Lower lobe of right lung (tissue), 2 donors: ENCODE measurements at regions not wholly inside any gene's neighbourhood (a gene's known extent, or its start where the extent isn't known, plus 50 kb on each side); places are given as distances from the start of the nearest gene placed in this dataset.

ENCODE experiments used
- ATAC-seq, 2 donors: fragments of 200-7000 bp; cut with Tn5 transposase; one replicate each; pipeline ENCODE4 v1.9.1; 2020 to 2022; ENCODE audit warnings: mild to moderate bottlenecking in 2 of 2, moderate library complexity in 2 of 2
- DNase-seq: peaks from one replicate; pipeline ENCODE4 v3.0.0-alpha.2; 2020
- H3K27ac ChIP-seq: fragments of 200-600 bp; one replicate; pipeline ENCODE4 v1.8.0; 2022
- H3K27me3 ChIP-seq: fragments of 200-600 bp; one replicate; pipeline ENCODE4 v1.8.0; 2022; ENCODE audit warnings: low read depth
- H3K36me3 ChIP-seq: fragments of 200-600 bp; one replicate; pipeline ENCODE4 v1.8.0; 2022; ENCODE audit warnings: mild to moderate bottlenecking
- H3K4me1 ChIP-seq: fragments of 200-600 bp; one replicate; pipeline ENCODE4 v1.8.0; 2022
- H3K4me3 ChIP-seq: fragments of 200-600 bp; one replicate; pipeline ENCODE4 v1.8.0; 2022; ENCODE audit warnings: mild to moderate bottlenecking
- H3K9me3 ChIP-seq: fragments of 200-600 bp; one replicate; pipeline ENCODE4 v1.8.0; 2022
- intact Hi-C: fragments of 100-400 bp; cut with DNase I; formaldehyde crosslinking; loops from one replicate; pipeline ENCODE4 v1.11.0; 2022
- TF ChIP-seq, protein P1 (sequence below): fragments of 200-600 bp; IDR thresholded peaks from one replicate; pipeline ENCODE4 v1.8.0; 2022; ENCODE audit warnings: antibody characterized with exemption, mild to moderate bottlenecking
- donor health status: DM: no; HTN: yes; CAD: no; lungs with severe emphysema.

DNA sequence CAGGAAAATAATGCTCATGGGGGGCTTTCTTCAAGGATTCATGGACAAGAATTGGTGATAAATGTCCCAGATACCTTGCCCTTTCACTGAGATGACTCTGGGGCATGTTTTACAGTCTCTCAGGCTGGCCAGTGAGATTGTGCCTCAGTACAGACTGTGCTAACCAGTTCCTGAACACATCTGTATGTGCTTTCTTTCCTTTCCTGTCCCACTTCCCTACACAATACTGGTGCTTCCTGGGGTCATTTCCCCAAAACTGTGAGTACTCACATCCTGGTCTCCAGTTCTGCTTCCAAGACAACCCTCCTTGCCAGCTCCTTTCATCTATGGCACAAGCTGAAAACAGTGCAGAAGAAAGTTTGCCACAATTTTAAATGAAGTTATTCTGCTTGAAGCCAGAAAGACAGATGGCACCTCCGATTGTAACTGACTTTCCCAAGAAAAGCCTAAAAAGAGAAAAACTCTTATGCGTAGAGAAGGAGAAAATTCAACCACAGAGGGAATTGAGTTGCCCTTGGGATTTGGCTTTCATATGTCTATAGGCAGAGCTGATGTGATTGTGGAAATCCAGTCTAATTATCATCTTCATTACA is 134.7 kb downstream of the DRD1 start:
- intact Hi-C loops = no loop called here
- H3K36me3 ChIP-seq = no peaks in the 10 kb centered on the region
- no peak overlapping the region for H3K4me3 ChIP-seq
- no peaks in the 10 kb centered on the region for H3K27me3 ChIP-seq
- DNase-seq (no peak), ATAC-seq (no peak)
- no peaks in the 10 kb centered on the region for H3K4me1 ChIP-seq
- no peaks in the 10 kb centered on the region for H3K9me3 ChIP-seq
- TF ChIP-seq, protein P1, sequence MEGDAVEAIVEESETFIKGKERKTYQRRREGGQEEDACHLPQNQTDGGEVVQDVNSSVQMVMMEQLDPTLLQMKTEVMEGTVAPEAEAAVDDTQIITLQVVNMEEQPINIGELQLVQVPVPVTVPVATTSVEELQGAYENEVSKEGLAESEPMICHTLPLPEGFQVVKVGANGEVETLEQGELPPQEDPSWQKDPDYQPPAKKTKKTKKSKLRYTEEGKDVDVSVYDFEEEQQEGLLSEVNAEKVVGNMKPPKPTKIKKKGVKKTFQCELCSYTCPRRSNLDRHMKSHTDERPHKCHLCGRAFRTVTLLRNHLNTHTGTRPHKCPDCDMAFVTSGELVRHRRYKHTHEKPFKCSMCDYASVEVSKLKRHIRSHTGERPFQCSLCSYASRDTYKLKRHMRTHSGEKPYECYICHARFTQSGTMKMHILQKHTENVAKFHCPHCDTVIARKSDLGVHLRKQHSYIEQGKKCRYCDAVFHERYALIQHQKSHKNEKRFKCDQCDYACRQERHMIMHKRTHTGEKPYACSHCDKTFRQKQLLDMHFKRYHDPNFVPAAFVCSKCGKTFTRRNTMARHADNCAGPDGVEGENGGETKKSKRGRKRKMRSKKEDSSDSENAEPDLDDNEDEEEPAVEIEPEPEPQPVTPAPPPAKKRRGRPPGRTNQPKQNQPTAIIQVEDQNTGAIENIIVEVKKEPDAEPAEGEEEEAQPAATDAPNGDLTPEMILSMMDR = no peak
- no peak overlapping the region for H3K27ac ChIP-seq

DNA sequence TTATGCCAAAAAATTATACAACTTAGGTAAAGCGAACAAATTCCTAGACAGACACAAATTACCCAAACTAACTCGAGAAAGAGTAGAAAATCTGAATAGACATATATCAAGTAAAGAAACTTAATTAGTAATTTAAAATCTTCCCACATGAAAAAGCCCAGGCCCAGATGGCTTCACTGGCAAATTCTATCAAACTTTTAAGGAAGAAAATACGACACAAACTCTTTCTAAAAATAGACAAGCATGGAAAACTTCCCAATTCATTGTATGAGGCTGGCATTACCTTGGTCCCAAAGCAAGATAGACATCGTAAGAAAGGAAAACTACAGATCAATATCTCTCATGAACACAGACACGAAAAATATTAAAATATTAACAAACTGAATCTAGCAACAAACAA is 135.3 kb downstream of the DRD1 start:
- Histone ChIP-seq H3K27ac (no peak overlapping the region), H3K27me3 (no peaks in the 10 kb centered on the region), H3K4me1 (no peaks in the 10 kb centered on the region), H3K9me3 (no peaks in the 10 kb centered on the region), H3K36me3 (no peaks in the 10 kb centered on the region), H3K4me3 (no peak overlapping the region)
- ATAC-seq = no peak
- no peak for DNase-seq
- intact Hi-C loops = no loop called here
- TF ChIP-seq, protein P1 = no peak

DNA sequence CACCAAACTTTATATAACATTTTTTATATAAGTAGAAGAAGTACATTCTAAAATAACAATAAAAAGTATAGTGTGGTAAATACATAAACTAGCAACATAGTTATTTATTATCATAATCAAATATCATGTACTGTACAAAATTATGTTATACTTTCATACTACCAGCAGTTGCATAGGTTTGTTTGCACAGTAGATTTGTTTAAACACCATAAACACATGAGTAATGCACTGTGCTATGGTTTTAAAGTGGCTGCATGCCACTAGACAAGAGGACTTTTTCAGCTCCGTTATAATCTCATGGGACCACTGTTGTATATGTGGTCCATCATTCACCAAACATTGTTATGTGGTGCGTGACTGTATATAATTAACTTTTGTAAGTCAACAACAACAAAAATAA is 137.6 kb downstream of the DRD1 start:
- intact Hi-C loops = no loop called here
- TF ChIP-seq, protein P1 = no peak
- no peak for DNase-seq
- Histone ChIP-seq H3K4me3 (no peak overlapping the region), H3K9me3 (no peaks in the 10 kb centered on the region), H3K4me1 (no peaks in the 10 kb centered on the region), H3K27ac (no peak overlapping the region), H3K27me3 (no peaks in the 10 kb centered on the region), H3K36me3 (no peaks in the 10 kb centered on the region)
- no peak for ATAC-seq

DNA sequence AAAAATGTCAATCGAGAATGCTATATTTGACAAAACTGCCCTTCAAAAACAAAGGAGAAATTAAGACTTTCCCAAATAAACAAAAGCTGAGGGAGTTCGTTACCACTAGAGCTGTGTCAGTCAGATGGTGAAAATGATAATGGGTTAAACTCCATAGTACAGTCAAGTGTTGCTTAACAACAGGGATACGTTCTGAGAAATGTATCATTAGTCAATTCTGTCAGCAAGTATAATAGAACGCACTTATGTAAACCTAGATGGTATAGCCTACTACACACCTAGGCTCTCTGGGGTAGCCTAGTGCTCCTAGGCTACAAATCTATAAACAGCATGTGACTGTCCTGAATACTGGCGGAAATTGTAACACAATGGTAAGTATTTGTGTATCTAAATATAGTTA is 138.7 kb downstream of the DRD1 start:
- intact Hi-C loops = no loop called here
- Histone ChIP-seq H3K9me3 (no peaks in the 10 kb centered on the region), H3K27me3 (no peaks in the 10 kb centered on the region), H3K36me3 (no peaks in the 10 kb centered on the region), H3K27ac (no peak overlapping the region), H3K4me1 (no peaks in the 10 kb centered on the region), H3K4me3 (no peak overlapping the region)
- TF ChIP-seq, protein P1 = no peak
- ATAC-seq (no peak), DNase-seq (no peak)

DNA sequence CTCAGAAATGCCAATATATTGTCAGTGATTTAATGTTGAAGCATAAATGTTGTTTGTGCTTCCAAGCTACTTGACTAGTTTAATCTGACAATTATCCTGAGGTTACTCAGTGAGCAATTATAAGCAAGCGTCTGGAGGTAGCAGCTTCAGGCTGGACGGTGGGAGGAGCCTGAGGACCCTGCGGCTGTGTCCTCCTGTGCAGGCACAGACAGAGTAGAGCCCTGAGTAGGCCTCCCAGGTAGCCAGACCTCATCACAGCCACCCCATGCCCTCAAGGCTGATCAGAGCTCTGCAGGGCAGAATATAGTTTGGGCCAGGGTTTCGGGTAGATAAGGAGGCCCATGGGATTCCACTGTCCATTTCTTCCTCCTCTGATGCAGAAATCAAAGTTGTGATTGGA is 153.6 kb downstream of the DRD1 start:
- Histone ChIP-seq H3K27ac (no peak overlapping the region), H3K4me3 (no peak overlapping the region), H3K4me1 (no peaks in the 10 kb centered on the region), H3K27me3 (no peaks in the 10 kb centered on the region), H3K36me3 (no peaks in the 10 kb centered on the region), H3K9me3 (peaks cover 4% of the 10 kb centered on the region)
- intact Hi-C loops = no loop called here
- TF ChIP-seq, protein P1 = no peak
- DNase-seq = no peak
- no peak for ATAC-seq
